CD14-positive monocyte (primary cell): ENCODE measurements at regions not wholly inside any gene's neighbourhood (a gene's known extent, or its start where the extent isn't known, plus 50 kb on each side); places are given as distances from the start of the nearest gene placed in this dataset.
"Not testable (repeated sequence)": the region's sequence is repeated elsewhere in the genome, so short reads cannot be mapped to it uniquely, and the experiment has no call there.

Source experiments
- DNase-seq, 3 donors: peaks; one replicate each; pipeline ENCODE4 v3.0.0-alpha.2; 2011 to 2022
- H2AFZ ChIP-seq: 2 replicates; pipeline ENCODE4 v1.6.0; 2012; ENCODE audit warnings: mild to moderate bottlenecking, low read depth, low read length, inconsistent platforms; ENCODE audit not compliant: insufficient read depth, poor library complexity, severe bottlenecking
- H3K27ac ChIP-seq, 2 donors: 1 replicate in 1 of 2; 2 replicates in 1 of 2; pipeline ENCODE4 v1.5.1; 2012 to 2013; ENCODE audit warnings: low read length in 2 of 2, control low read depth in 1 of 2, inconsistent platforms in 1 of 2, low read depth in 1 of 2, mild to moderate bottlenecking in 1 of 2
- H3K27me3 ChIP-seq, 2 donors: one replicate each; pipeline versions ENCODE4 v1.6.0 to v1.6.1; 2011 to 2013; ENCODE audit warnings: low read length in 2 of 2; ENCODE audit not compliant: control insufficient read depth in 2 of 2, insufficient read depth in 2 of 2
- H3K36me3 ChIP-seq, 2 donors: replicated peaks in 1 of 2; 1 replicate in 1 of 2; 2 replicates in 1 of 2; pipeline versions ENCODE4 v1.5.1 to v1.6.1; 2012 to 2013; ENCODE audit warnings: low read length in 2 of 2, control low read depth in 1 of 2, inconsistent platforms in 1 of 2, mild to moderate bottlenecking in 1 of 2; ENCODE audit not compliant: insufficient read depth in 2 of 2, control insufficient read depth in 1 of 2
- H3K4me1 ChIP-seq, 2 donors: 1 replicate in 1 of 2; 2 replicates in 1 of 2; pipeline versions ENCODE4 v1.5.1 to v1.6.1; 2012 to 2013; ENCODE audit warnings: low read length in 2 of 2, control low read depth in 1 of 2, inconsistent platforms in 1 of 2, mild to moderate bottlenecking in 1 of 2, moderate library complexity in 1 of 2; ENCODE audit not compliant: insufficient read depth in 2 of 2, control insufficient read depth in 1 of 2
- H3K4me2 ChIP-seq: replicated peaks from 2 replicates; pipeline ENCODE3; 2012; ENCODE audit warnings: low read length, moderate library complexity, mild to moderate bottlenecking; ENCODE audit not compliant: poor library complexity, severe bottlenecking; ENCODE audit errors: extremely low read depth
- H3K4me3 ChIP-seq, 3 experiments: fragments of 200-600 bp in 1 of 3; sonication (generic) in 1 of 3; replicated peaks in 1 of 3; 1 replicate in 2 of 3; 2 replicates in 1 of 3; pipeline ENCODE4 v1.5.1; 2011 to 2013; ENCODE audit warnings: low read length in 3 of 3, mild to moderate bottlenecking in 3 of 3, control low read depth in 2 of 3, low read depth in 2 of 3, inconsistent platforms in 1 of 3, moderate library complexity in 1 of 3
- H3K79me2 ChIP-seq: 2 replicates; pipeline ENCODE4 v1.6.0; 2012; ENCODE audit warnings: mild to moderate bottlenecking, control low read depth, inconsistent platforms, low read length, moderate library complexity; ENCODE audit not compliant: insufficient read depth
- H3K9ac ChIP-seq: 2 replicates; pipeline ENCODE4 v1.6.0; 2017; ENCODE audit warnings: low read length, mild to moderate bottlenecking; ENCODE audit not compliant: insufficient read depth, poor library complexity, severe bottlenecking
- H3K9me3 ChIP-seq, 2 donors: replicated peaks in 1 of 2; 1 replicate in 1 of 2; 2 replicates in 1 of 2; pipeline versions ENCODE4 v1.5.1 to v1.6.1; 2012 to 2013; ENCODE audit warnings: low read length in 2 of 2, control low read depth in 1 of 2; ENCODE audit not compliant: control insufficient read depth in 1 of 2, insufficient read depth in 1 of 2
- H4K20me1 ChIP-seq: 2 replicates; pipeline ENCODE4 v1.6.0; 2012; ENCODE audit warnings: mild to moderate bottlenecking, low read length, control low read depth, moderate library complexity; ENCODE audit not compliant: insufficient read depth
- H3K27ac Mint-ChIP-seq, 7 donors: one replicate each; pipeline ENCODE4 v1.8.0; 2020; ENCODE audit warnings: mild to moderate bottlenecking in 7 of 7, mixed read lengths in 7 of 7, moderate library complexity in 6 of 7, inconsistent platforms in 2 of 7
- H3K27me3 Mint-ChIP-seq, 3 donors: one replicate each; pipeline ENCODE4 v1.8.0; 2021 to 2022; ENCODE audit warnings: low read depth in 3 of 3, mild to moderate bottlenecking in 3 of 3, mixed read lengths in 3 of 3, moderate library complexity in 3 of 3, inconsistent platforms in 1 of 3
- H3K36me3 Mint-ChIP-seq, 2 donors: one replicate each; pipeline ENCODE4 v1.8.0; 2020; ENCODE audit warnings: mixed read lengths in 2 of 2, inconsistent platforms in 1 of 2, mild to moderate bottlenecking in 1 of 2
- H3K4me1 Mint-ChIP-seq: one replicate; pipeline ENCODE4 v1.8.0; 2020; ENCODE audit warnings: mild to moderate bottlenecking, mixed read lengths
- H3K4me3 Mint-ChIP-seq, 2 donors: one replicate each; pipeline ENCODE4 v1.8.0; 2020; ENCODE audit warnings: mild to moderate bottlenecking in 2 of 2, mixed read lengths in 2 of 2, moderate library complexity in 1 of 2
- H3K9me3 Mint-ChIP-seq, 7 donors: one replicate each; pipeline ENCODE4 v1.8.0; 2020 to 2022; ENCODE audit warnings: mixed read lengths in 7 of 7, mild to moderate bottlenecking in 6 of 7, moderate library complexity in 6 of 7, inconsistent platforms in 2 of 7
- CTCF ChIP-seq: fragments of 200-600 bp; IDR thresholded peaks from one replicate; pipeline ENCODE4 v1.8.0; 2022; ENCODE audit warnings: antibody characterized with exemption, mild to moderate bottlenecking
- WGBS: methylation state at CpG from one replicate; pipeline ENCODE4 v1.1.5; 2013; ENCODE audit warnings: missing lambda C conversion rate; ENCODE audit not compliant: insufficient coverage; 5-methylcytosine and 5-hydroxymethylcytosine counted together
- intact Hi-C, 2 donors: fragments of 100-400 bp; cut with micrococcal nuclease; formaldehyde crosslinking; loops; one replicate each; pipeline versions ENCODE4 v1.15.0 to v1.15.1; 2023

- Histone ChIP-seq H3K27me3 (no peaks in the 10 kb centered on the region), H3K9me3 (no peaks in the 10 kb centered on the region), H3K4me3 (no peak overlapping the region), H3K4me1 (no peaks in the 10 kb centered on the region), H3K9ac (no peak overlapping the region), H3K27ac (no peak overlapping the region), H3K36me3 (no peaks in the 10 kb centered on the region), H3K4me2 (no peak overlapping the region), H2AFZ (no peak overlapping the region), H3K79me2 (no peaks in the 10 kb centered on the region), H4K20me1 (no peaks in the 10 kb centered on the region)
- no peaks in the 10 kb centered on the region for H3K36me3 Mint-ChIP-seq
- H3K4me3 Mint-ChIP-seq: no peak overlapping the region
- H3K27me3 Mint-ChIP-seq: peaks cover 0 to 1% (median 0%) of the 10 kb centered on the region in 3 donors
- no peaks in the 10 kb centered on the region for H3K9me3 Mint-ChIP-seq
- no peak for DNase-seq
- TF ChIP-seq CTCF: no peak
- H3K27ac Mint-ChIP-seq: no peak overlapping the region
- intact Hi-C loops: no loop called here
- no peaks in the 10 kb centered on the region for H3K4me1 Mint-ChIP-seq
- 66% methylated on average over 2 of the region's 2 CpGs for WGBS
Observed at GRCh38 chr7:119630406-119630969, 642.5 kb upstream of the KCND2 start.

DNA sequence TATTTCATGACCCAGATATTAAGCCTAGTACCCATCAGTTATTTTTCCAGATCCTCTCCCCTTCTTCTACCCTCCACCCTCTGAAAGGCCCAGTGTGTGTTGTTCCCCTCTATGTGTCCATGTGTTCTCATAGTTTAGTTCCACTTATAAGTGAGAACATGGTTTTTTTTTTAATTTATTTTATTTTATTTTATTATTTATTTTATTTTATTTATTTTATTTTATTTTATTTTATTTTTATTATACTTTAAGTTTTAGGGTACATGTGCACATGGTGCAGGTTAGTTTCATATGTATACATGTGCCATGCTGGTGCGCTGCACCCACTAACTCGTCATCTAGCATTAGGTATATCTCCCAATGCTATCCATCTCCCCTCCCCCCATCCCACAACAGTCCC lies 639.2 kb upstream of the KCND2 start:
- H3K27ac Mint-ChIP-seq, H3K27me3 Mint-ChIP-seq, H3K36me3 ChIP-seq, intact Hi-C loops, H3K27ac ChIP-seq, H3K4me3 ChIP-seq, H3K4me1 Mint-ChIP-seq, H3K4me3 Mint-ChIP-seq, H3K27me3 ChIP-seq, H3K79me2 ChIP-seq, H3K4me1 ChIP-seq, DNase-seq, H3K36me3 Mint-ChIP-seq, H4K20me1 ChIP-seq, H2AFZ ChIP-seq, H3K9ac ChIP-seq, H3K9me3 Mint-ChIP-seq, H3K4me2 ChIP-seq, H3K9me3 ChIP-seq: not testable (repeated sequence)
- WGBS: no CpG with 5 or more reads among the region's 2 CpGs
